Fibroblast of mammary gland (primary cell): ENCODE measurements at regions not wholly inside any gene's neighbourhood (a gene's known extent, or its start where the extent isn't known, plus 50 kb on each side); places are given as distances from the start of the nearest gene placed in this dataset.

Experiments
- DNase-seq: peaks from one replicate; pipeline ENCODE4 v3.0.0-alpha.2; 2010; ENCODE audit warnings: low read depth
- H3K4me3 ChIP-seq: 2 replicates; pipeline ENCODE4 v1.5.1; 2011; ENCODE audit warnings: low read depth, mild to moderate bottlenecking, low read length, moderate library complexity; ENCODE audit not compliant: control insufficient read depth
- TF ChIP-seq, protein P1 (sequence below): conservative IDR thresholded peaks from 2 replicates; pipeline ENCODE4 v1.5.1; 2011; ENCODE audit warnings: low read depth, low read length, inconsistent platforms; ENCODE audit not compliant: control insufficient read depth, insufficient read depth

DNA sequence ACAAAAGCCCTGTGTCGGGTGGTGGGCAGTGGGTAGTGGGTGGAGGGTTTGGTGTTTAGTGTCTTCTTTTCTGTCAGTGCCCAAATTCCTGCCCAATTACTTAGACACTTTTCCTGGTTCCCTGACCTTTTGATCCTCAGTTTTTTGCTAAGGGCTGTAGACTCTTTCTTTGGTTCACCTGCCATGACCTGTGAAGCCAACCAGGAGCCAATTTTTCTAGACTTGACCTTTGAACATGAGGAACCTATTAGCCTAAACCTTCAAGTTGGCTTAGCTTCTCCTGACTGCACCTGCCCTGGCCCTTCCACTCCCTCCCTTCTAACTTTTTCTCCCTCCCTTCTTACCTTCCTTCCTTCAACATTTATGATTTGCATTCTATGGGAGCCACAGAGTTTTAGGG is 94.5 kb downstream of the MID1IP1 start:
- DNase-seq: no peak
- no peak overlapping the region for H3K4me3 ChIP-seq
- TF ChIP-seq, protein P1, sequence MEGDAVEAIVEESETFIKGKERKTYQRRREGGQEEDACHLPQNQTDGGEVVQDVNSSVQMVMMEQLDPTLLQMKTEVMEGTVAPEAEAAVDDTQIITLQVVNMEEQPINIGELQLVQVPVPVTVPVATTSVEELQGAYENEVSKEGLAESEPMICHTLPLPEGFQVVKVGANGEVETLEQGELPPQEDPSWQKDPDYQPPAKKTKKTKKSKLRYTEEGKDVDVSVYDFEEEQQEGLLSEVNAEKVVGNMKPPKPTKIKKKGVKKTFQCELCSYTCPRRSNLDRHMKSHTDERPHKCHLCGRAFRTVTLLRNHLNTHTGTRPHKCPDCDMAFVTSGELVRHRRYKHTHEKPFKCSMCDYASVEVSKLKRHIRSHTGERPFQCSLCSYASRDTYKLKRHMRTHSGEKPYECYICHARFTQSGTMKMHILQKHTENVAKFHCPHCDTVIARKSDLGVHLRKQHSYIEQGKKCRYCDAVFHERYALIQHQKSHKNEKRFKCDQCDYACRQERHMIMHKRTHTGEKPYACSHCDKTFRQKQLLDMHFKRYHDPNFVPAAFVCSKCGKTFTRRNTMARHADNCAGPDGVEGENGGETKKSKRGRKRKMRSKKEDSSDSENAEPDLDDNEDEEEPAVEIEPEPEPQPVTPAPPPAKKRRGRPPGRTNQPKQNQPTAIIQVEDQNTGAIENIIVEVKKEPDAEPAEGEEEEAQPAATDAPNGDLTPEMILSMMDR: no peak

DNA sequence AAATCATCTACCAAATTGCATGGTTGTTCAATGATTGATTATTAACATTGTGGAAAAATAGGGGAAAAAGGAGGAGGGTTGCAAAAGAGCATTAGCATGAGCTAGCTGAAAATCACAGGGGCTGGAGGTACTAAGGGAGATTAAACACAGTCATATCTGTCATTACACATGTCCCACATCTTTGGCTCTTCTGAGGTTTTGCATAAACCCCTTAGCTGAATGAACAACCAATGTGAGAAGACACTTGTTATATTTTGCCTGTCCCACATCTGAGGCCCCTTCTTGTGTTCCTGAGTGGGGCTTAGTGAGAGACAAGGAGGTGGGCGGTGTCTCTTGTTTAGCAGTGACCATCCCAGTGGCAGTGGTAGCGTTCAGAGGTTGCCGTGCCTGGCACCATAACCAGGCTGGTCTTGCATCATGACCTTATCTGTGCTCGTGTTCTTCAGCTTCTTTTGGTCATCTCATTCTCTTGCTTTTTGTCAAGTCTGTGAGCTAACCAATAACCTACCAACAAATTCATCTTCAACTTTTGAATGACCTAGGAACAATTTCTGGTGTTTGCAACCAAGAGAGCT is 95.6 kb downstream of the MID1IP1 start:
- no peak overlapping the region for H3K4me3 ChIP-seq
- no peak for DNase-seq
- TF ChIP-seq, protein P1: no peak

DNA sequence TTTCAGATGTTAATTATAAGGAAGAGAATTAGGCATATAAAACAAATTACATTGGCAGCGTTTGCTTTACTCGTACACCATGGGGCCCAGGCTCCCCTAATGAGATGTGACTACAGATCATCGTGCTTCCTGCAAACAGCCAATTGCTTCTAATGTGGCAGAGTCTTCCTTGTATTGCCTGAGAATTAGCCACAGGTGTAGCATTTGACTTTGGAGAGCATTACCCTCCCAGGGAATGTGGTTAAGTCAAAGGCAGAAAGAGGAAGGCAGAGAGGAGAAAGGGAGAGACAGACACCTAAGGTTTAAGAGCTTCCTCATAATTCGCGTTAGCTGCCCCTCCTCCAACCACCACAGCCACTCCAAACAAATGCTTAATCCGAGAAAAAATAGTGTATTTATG is 97.0 kb downstream of the MID1IP1 start:
- TF ChIP-seq, protein P1: no peak
- no peak overlapping the region for H3K4me3 ChIP-seq
- no peak for DNase-seq

DNA sequence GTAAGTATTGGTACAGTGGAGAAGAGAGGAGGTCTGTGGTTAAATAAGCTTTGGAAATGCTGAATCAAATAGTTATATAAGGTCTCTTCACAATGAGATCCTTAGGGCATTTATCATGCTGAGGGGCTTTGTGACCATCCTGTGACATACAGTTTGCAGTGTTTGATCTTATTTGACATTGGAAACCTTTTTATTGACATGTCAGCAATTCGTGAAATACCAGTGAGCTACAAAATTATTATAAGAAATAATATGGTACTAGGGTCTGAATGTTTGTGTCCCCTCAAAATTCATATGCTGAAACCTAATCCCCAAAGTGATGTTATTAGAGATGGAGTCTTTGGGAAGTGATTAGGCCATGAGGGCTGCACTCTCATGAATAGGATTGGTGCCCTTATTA is 98.4 kb downstream of the MID1IP1 start:
- H3K4me3 ChIP-seq: no peak overlapping the region
- TF ChIP-seq, protein P1: no peak
- DNase-seq: no peak

DNA sequence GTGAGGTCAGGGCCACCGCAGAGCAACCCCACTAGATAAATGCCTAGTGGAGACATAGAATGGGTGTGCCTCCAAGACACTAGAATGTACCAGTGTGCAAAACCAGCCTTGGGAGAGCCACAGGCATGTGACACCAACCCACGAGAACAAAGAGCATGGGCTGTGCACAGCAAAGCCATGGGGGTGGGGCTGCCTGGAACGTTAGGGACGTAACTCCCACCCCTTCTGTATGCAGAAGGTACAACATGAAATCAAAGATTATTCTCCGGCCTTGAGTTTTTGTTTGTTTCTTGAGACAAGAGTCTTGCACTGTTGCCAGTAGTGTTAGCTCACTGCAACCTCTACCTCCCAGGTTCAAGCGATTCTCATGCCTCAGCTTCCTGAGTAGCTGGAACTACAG is 99.5 kb downstream of the MID1IP1 start:
- no peak overlapping the region for H3K4me3 ChIP-seq
- TF ChIP-seq, protein P1: no peak
- DNase-seq: no peak

DNA sequence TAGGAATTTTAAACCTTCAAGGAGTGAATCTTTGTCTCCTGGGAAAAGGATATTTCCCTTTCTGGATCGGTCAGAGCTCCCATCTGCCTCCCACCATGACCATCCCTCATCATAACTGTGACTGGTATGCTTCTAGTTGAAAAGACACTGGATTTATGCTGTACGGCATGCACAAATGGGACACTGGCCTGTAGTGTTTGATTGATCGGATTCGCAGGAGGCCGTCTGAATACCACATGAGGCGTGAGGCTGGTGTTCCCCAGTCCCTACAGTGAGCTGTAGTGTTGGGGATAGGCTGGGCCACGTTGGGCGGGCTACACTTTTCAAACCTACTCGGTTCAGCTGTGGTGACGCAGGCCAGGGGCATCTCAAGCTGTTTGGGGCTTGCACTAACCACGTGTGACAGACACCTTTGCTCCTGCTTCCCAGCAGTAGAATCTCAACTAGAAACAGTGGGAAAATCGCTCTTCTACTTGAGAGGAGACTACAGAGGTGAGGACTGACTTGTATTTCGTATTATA is 101.8 kb downstream of the MID1IP1 start:
- DNase-seq: no peak
- H3K4me3 ChIP-seq: no peak overlapping the region
- TF ChIP-seq, protein P1: no peak

DNA sequence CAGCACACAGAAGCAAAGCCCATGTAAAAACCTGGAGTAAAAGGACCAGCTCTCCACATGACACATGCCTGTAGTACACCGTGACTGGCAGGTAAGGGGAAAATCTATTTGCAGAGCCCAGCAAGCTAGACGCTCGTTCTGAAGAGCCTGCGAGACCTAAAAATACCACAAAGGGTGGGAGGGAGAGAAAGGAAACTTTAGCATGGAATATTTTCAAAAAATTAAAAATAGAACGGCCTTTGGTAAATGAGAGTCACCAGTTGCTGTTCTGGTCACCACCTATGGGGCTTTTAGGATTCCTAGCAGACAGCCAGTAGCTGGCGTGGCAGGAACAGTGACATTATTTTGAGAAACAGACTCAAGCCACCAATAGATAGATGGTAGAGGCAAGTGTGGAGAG is 115.5 kb downstream of the MID1IP1 start:
- TF ChIP-seq, protein P1: no peak
- no peak overlapping the region for H3K4me3 ChIP-seq
- no peak for DNase-seq
